ENCODE measurements at regions not wholly inside any gene's neighbourhood (a gene's known extent, or its start where the extent isn't known, plus 50 kb on each side); places are given as distances from the start of the nearest gene placed in this dataset.

DNA sequence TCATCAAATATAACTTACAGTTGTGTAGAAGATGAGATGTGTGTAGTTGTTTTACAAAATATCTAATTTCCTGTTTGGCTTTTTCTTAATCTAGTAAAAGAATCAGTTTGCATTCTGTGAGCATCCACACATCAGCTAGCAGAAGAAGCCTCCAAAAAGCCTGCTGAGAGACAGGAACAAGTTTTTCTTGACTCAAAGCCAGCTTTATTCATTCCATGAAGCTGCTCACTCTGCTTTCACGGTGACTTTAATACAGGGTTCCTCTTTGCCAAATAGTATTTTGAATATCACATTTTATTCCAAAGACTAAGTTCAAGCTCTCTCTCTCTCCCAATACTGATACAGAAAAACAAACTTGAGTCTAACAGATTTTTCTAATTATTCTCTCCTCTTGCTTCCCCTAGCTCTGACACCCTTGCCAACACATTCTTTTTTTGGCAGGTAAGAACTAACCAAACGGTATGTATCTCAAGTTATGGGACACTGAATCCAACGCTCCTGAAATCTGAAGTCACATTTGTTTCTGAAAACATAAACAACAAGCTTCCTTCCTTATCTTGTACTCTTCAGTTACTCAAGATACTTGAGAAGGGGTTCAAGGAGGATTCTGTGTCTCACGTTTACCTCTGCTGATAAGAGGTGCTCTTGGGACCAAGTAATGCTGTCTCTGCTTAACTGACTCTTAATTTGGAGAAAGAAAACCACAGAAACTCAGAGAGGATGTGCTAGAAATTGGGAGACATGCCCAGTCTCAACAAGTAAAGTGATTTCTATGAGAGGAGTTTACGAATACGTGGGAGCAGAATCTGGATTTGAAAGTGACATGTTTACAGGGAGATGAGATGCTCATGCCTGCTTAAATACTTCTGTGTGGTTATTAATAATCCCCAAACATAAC, 184.2 kb upstream of the SPTLC3 start:
- no peak overlapping the region for H3K27ac ChIP-seq
- H3K4me3 ChIP-seq: no peak overlapping the region
- ATAC-seq (no peak), DNase-seq (no peak), FAIRE-seq (no peak)
- no peaks in the 10 kb centered on the region for H3K36me3 ChIP-seq
- H3K9me3 ChIP-seq: no peaks in the 10 kb centered on the region
- TF ChIP-seq, protein P1, sequence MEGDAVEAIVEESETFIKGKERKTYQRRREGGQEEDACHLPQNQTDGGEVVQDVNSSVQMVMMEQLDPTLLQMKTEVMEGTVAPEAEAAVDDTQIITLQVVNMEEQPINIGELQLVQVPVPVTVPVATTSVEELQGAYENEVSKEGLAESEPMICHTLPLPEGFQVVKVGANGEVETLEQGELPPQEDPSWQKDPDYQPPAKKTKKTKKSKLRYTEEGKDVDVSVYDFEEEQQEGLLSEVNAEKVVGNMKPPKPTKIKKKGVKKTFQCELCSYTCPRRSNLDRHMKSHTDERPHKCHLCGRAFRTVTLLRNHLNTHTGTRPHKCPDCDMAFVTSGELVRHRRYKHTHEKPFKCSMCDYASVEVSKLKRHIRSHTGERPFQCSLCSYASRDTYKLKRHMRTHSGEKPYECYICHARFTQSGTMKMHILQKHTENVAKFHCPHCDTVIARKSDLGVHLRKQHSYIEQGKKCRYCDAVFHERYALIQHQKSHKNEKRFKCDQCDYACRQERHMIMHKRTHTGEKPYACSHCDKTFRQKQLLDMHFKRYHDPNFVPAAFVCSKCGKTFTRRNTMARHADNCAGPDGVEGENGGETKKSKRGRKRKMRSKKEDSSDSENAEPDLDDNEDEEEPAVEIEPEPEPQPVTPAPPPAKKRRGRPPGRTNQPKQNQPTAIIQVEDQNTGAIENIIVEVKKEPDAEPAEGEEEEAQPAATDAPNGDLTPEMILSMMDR (IDR thresholded peaks at IDR 0.05): no peak
- H3K27me3 ChIP-seq: no peaks in the 10 kb centered on the region
- H3K4me1 ChIP-seq: no peaks in the 10 kb centered on the region
- 45 to 54% methylated on average over 6 of the region's 6 CpGs for WGBS, 2 donors
- intact Hi-C loops (cut with DNase I): no loop called here

DNA sequence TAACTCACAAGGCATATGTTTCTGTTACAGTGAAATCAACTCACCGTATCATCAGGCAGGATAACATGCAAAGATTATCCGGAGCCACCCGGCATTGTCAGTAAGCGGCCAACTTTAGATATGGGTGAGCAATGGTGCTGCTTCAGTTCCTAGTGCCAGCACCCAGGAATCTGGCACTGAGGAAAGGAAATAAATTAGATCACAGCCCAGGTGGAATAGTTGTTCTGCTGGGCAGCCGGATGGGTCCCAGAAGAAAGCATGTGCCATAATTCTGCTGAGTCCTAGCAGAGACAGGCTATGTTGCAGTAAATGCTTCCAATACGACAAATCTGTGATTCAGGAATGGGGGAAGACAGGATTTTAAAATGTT, 183.6 kb upstream of the SPTLC3 start:
- TF ChIP-seq, protein P1 (IDR thresholded peaks at IDR 0.05): no peak
- no peaks in the 10 kb centered on the region for H3K9me3 ChIP-seq
- no peaks in the 10 kb centered on the region for H3K27me3 ChIP-seq
- WGBS, 2 donors: 76 to 82% methylated on average over 6 of the region's 6 CpGs
- H3K4me3 ChIP-seq: no peak overlapping the region
- FAIRE-seq (no peak), ATAC-seq (no peak), DNase-seq (no peak)
- intact Hi-C loops (cut with DNase I): no loop called here
- H3K4me1 ChIP-seq: no peaks in the 10 kb centered on the region
- H3K36me3 ChIP-seq: no peaks in the 10 kb centered on the region
- H3K27ac ChIP-seq: no peak overlapping the region

DNA sequence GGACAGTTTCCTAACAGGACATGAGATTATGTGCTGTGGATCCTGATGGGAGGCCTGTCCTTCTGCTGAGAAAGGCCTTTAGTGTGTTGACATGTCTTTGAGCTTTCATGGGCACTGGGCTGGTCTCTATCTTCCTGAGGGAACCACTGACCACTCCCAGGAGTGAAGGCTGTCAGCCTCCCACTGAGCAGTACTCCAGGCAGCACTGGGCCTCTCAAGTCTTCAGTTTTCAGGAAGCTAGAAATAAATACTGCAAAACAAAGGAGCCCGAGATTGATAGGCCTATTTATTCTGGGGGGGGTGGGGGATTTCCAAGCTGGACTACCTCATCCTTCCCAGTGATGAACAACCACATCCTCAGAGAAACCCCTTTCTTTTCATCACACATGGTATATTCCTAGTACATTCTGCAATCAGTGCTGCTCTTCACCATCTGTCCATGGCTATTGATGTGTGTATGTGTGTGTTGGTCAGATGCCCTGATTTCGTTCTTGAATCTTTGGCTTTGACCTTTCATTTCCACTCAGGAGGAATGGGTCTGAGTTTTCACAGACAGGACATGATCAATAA, 180.9 kb upstream of the SPTLC3 start:
- Histone ChIP-seq H3K36me3 (no peaks in the 10 kb centered on the region), H3K4me1 (no peaks in the 10 kb centered on the region), H3K9me3 (no peaks in the 10 kb centered on the region), H3K27me3 (no peaks in the 10 kb centered on the region), H3K27ac (no peak overlapping the region), H3K4me3 (no peak overlapping the region)
- intact Hi-C loops (cut with DNase I): no loop called here
- TF ChIP-seq, protein P1 (IDR thresholded peaks at IDR 0.05): no peak
- no peak for DNase-seq
- ATAC-seq: peak in 1 of 4 donors; percentile 56
- FAIRE-seq: no peak
- 43 to 47% methylated on average over 2 of the region's 2 CpGs for WGBS, 2 donors

DNA sequence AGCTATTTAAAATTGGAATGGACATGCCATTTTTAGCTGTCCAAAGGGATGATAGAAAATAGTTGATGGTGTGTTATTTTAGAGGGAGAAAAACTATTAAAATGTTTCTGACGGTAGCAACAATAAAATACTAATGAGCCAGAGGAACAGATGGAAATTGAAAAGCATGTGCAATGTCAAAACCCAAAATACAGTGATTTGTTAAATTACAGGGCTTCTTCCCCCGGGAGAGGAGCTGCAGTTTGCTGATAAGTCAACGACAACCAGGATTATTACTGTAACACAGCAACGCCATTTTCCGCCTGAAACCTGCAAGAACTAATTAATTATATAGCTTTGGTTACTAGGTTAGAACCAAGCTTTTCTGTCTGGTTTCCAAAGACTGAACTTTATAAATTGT, 179.6 kb upstream of the SPTLC3 start:
- H3K4me3 ChIP-seq: no peak overlapping the region
- peaks cover 0 to 3% (median 0%) of the 10 kb centered on the region in 4 donors for H3K27me3 ChIP-seq
- no peak for DNase-seq
- H3K27ac ChIP-seq: no peak overlapping the region
- 61 to 71% methylated on average over 5 of the region's 5 CpGs for WGBS, 2 donors
- intact Hi-C loops (cut with DNase I): no loop called here
- TF ChIP-seq, protein P1 (IDR thresholded peaks at IDR 0.05): no peak
- FAIRE-seq: no peak
- ATAC-seq: peak in 1 of 4 donors; percentile 18
- no peaks in the 10 kb centered on the region for H3K9me3 ChIP-seq
- no peaks in the 10 kb centered on the region for H3K36me3 ChIP-seq
- no peaks in the 10 kb centered on the region for H3K4me1 ChIP-seq

DNA sequence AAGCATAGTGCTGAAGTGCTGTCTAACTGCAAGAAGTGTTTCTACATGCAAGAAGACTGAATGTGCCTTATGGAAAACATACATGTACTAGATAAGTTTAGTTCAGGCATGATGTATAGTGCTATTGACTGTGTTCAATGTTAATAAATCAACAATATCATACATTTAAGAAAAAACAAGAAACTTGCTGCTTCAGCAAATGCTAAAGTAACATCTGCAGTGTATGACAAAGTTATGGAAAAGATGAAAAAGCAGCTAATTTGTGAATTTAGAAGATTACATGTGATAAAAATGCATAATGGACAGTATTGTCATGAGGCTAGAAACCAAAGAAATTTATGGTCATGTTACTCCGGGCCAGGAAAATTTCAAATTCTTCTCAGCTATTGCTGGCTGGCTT, 174.9 kb upstream of the SPTLC3 start:
- TF ChIP-seq, protein P1 (IDR thresholded peaks at IDR 0.05): no peak
- ATAC-seq: no peak

More for the DNA sequence above, 174.9 kb upstream of the SPTLC3 start:
- Histone ChIP-seq H3K27me3 (peaks cover 0 to 3% (median 0%) of the 10 kb centered on the region in 4 donors), H3K27ac (no peak overlapping the region), H3K9me3 (no peaks in the 10 kb centered on the region), H3K4me3 (no peak overlapping the region), H3K36me3 (no peaks in the 10 kb centered on the region), H3K4me1 (no peaks in the 10 kb centered on the region)
- WGBS, 2 donors: 66 to 74% methylated on average over 1 of the region's 1 CpG
- no peak for DNase-seq
- FAIRE-seq: no peak
- intact Hi-C loops (cut with DNase I): no loop called here
